ENCODE measurements at regions not wholly inside any gene's neighbourhood (a gene's known extent, or its start where the extent isn't known, plus 50 kb on each side); places are given as distances from the start of the nearest gene placed in this dataset.

DNA sequence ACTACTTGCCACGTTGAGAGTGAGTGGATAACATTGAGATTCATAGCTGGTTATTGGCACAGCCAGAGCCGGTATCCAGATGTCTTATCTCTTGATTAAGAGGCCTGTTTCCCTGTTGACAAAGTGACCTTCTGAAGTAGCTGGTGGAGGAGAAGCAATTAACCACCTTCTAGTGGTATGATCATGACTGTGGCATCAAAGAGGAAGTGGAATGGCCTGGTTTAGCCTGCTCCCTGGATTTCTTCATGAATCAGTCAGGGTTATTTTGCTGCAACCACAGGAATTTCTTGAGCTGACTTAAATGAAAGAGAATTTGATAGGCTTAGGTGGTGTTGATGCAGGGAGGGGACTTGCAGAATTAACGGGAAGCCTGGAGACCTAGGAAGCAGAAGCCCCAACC, 398.3 kb downstream of the MFSD1 start:
- H3K9me1 ChIP-seq (ENCODE audit: control insufficient read depth, insufficient read depth, low read length): no peaks in the 10 kb centered on the region
- ATAC-seq (no peak), DNase-seq (ENCODE audit: extremely low read depth in 1 of 4, low spot score in 3 of 4) (no peak), FAIRE-seq (no peak)
- POLR2A ChIA-PET: no interaction called here
- no peak overlapping the region for H3K4me2 ChIP-seq (ENCODE audit: insufficient read depth, low read length)
- no peaks in the 10 kb centered on the region for H4K20me1 ChIP-seq (replicated peaks; ENCODE audit: control insufficient read depth, insufficient read depth, low read length)
- TF ChIP-seq NFXL1 (CRISPR knock-in tag; IDR thresholded peaks at IDR 0.05) (no peak), OTX1 (CRISPR knock-in tag; IDR thresholded peaks at IDR 0.05) (no peak), COPS2 (conservative IDR thresholded peaks at IDR 0.05) (no peak), KAT8 (IDR thresholded peaks at IDR 0.05; ENCODE audit: low read depth) (no peak), ZNF764 (CRISPR knock-in tag; IDR thresholded peaks at IDR 0.05; ENCODE audit: low read depth) (no peak), PRMT5 (CRISPR knock-in tag; IDR thresholded peaks at IDR 0.05) (no peak), ZNF431 (CRISPR knock-in tag; IDR thresholded peaks at IDR 0.05) (no peak), CREB5 (CRISPR knock-in tag; IDR thresholded peaks at IDR 0.05) (no peak), TCF7 (IDR thresholded peaks at IDR 0.05; ENCODE audit: borderline replicate concordance) (no peak), TEAD2 (tag; IDR thresholded peaks at IDR 0.05) (no peak)
- TF ChIP-seq, protein P1, sequence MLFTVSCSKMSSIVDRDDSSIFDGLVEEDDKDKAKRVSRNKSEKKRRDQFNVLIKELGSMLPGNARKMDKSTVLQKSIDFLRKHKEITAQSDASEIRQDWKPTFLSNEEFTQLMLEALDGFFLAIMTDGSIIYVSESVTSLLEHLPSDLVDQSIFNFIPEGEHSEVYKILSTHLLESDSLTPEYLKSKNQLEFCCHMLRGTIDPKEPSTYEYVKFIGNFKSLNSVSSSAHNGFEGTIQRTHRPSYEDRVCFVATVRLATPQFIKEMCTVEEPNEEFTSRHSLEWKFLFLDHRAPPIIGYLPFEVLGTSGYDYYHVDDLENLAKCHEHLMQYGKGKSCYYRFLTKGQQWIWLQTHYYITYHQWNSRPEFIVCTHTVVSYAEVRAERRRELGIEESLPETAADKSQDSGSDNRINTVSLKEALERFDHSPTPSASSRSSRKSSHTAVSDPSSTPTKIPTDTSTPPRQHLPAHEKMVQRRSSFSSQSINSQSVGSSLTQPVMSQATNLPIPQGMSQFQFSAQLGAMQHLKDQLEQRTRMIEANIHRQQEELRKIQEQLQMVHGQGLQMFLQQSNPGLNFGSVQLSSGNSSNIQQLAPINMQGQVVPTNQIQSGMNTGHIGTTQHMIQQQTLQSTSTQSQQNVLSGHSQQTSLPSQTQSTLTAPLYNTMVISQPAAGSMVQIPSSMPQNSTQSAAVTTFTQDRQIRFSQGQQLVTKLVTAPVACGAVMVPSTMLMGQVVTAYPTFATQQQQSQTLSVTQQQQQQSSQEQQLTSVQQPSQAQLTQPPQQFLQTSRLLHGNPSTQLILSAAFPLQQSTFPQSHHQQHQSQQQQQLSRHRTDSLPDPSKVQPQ (CRISPR knock-in tag; IDR thresholded peaks at IDR 0.05; ENCODE audit: borderline replicate concordance): no peak
- TF ChIP-seq, protein P2, sequence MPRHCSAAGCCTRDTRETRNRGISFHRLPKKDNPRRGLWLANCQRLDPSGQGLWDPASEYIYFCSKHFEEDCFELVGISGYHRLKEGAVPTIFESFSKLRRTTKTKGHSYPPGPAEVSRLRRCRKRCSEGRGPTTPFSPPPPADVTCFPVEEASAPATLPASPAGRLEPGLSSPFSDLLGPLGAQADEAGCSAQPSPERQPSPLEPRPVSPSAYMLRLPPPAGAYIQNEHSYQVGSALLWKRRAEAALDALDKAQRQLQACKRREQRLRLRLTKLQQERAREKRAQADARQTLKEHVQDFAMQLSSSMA (CRISPR knock-in tag; IDR thresholded peaks at IDR 0.05): no peak
- TF ChIP-seq, protein P3, sequence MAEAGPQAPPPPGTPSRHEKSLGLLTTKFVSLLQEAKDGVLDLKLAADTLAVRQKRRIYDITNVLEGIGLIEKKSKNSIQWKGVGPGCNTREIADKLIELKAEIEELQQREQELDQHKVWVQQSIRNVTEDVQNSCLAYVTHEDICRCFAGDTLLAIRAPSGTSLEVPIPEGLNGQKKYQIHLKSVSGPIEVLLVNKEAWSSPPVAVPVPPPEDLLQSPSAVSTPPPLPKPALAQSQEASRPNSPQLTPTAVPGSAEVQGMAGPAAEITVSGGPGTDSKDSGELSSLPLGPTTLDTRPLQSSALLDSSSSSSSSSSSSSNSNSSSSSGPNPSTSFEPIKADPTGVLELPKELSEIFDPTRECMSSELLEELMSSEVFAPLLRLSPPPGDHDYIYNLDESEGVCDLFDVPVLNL (CRISPR knock-in tag; IDR thresholded peaks at IDR 0.05; ENCODE audit: low read depth): no peak
- intact Hi-C loops (cut with micrococcal nuclease) (no loop called here), in situ Hi-C loops (cut with MboI) (no loop called here)
- H3K4me3 ChIP-seq: no peak overlapping the region
- CTCF ChIA-PET (ENCODE audit: low intra/inter-chr PET ratio): no interaction called here
- no peak overlapping the region for H2AFZ ChIP-seq (ENCODE audit: low read depth, low read length)
- H3K79me2 ChIP-seq (ENCODE audit: control insufficient read depth, insufficient read depth, low read length): no peaks in the 10 kb centered on the region
- no peaks in the 10 kb centered on the region for H3K4me1 ChIP-seq (replicated peaks in 1 of 2; ENCODE audit: control insufficient read depth in 2 of 2, insufficient read depth in 2 of 2, low read length in 2 of 2)
- 0% methylated on average over 3 of the region's 3 CpGs for WGBS (ENCODE audit: insufficient coverage, low coverage, missing lambda C conversion rate)
- no peaks in the 10 kb centered on the region for H3K9me3 ChIP-seq (replicated peaks; ENCODE audit: control insufficient read depth, insufficient read depth, low read depth, low read length)
- H3K27ac ChIP-seq (ENCODE audit: extremely low read depth, low read depth, low read length): no peak overlapping the region
- BruUV-seq (replicated peaks): no TSS peak
- H3K27me3 ChIP-seq (ENCODE audit: control insufficient read depth in 2 of 2, insufficient read depth in 2 of 2, low read length in 2 of 2): no peaks in the 10 kb centered on the region
- H3K9ac ChIP-seq (ENCODE audit: insufficient read depth in 1 of 2, low read depth in 2 of 2, low read length in 2 of 2): no peak overlapping the region
- H3K36me3 ChIP-seq (ENCODE audit: control insufficient read depth, insufficient read depth, low read length): no peaks in the 10 kb centered on the region
